ENCODE measurements at regions not wholly inside any gene's neighbourhood (a gene's known extent, or its start where the extent isn't known, plus 50 kb on each side); places are given as distances from the start of the nearest gene placed in this dataset.

- TF ChIP-seq POLR2A (IDR thresholded peaks at IDR 0.05; ENCODE audit: low read depth, low read length): no peak
- no peak for TF ChIP-seq POLR2AphosphoS5 (IDR thresholded peaks at IDR 0.05; ENCODE audit: low read depth, low read length)
- TF ChIP-seq TAF1 (IDR thresholded peaks at IDR 0.05; ENCODE audit: borderline replicate concordance, low read depth, low read length): no peak
Observed at GRCh38 chr14:51441001-51441400, 201.0 kb downstream of the TMX1 start.
